Liver (tissue), 8 donors: ENCODE measurements at regions not wholly inside any gene's neighbourhood (a gene's known extent, or its start where the extent isn't known, plus 50 kb on each side); places are given as distances from the start of the nearest gene placed in this dataset.

Experiments
- DNase-seq: peaks from one replicate; pipeline ENCODE4 v3.0.0-alpha.2; 2017; ENCODE audit warnings: low spot score
- H3K27ac ChIP-seq, 2 donors: one replicate each; pipeline ENCODE4 v1.7.0; 2013; ENCODE audit warnings: inconsistent platforms in 2 of 2, low read length in 2 of 2, control low read depth in 1 of 2, low read depth in 1 of 2, mild to moderate bottlenecking in 1 of 2
- H3K27me3 ChIP-seq, 4 donors: one replicate each; pipeline versions ENCODE4 v1.6.1 to v1.7.0; 2013; ENCODE audit warnings: low read length in 3 of 4, inconsistent platforms in 1 of 4, mild to moderate bottlenecking in 1 of 4, moderate library complexity in 1 of 4; ENCODE audit not compliant: control insufficient read depth in 4 of 4, insufficient read depth in 4 of 4
- H3K36me3 ChIP-seq, 4 donors: one replicate each; pipeline versions ENCODE4 v1.6.1 to v1.7.0; 2013; ENCODE audit warnings: low read length in 3 of 4, mild to moderate bottlenecking in 3 of 4, low read depth in 1 of 4, moderate library complexity in 1 of 4; ENCODE audit not compliant: control insufficient read depth in 4 of 4, insufficient read depth in 3 of 4
- H3K4me1 ChIP-seq, 4 donors: one replicate each; pipeline versions ENCODE4 v1.6.1 to v1.7.0; 2013; ENCODE audit warnings: low read length in 3 of 4, mild to moderate bottlenecking in 3 of 4, moderate library complexity in 1 of 4; ENCODE audit not compliant: control insufficient read depth in 4 of 4, insufficient read depth in 4 of 4
- H3K4me3 ChIP-seq, 3 donors: one replicate each; pipeline versions ENCODE4 v1.6.1 to v1.7.0; 2013; ENCODE audit warnings: low read length in 3 of 3, control low read depth in 1 of 3, low read depth in 1 of 3, mild to moderate bottlenecking in 1 of 3
- H3K9ac ChIP-seq, 2 donors: one replicate each; pipeline ENCODE4 v1.7.0; 2013; ENCODE audit warnings: low read length in 2 of 2, mild to moderate bottlenecking in 2 of 2, moderate library complexity in 2 of 2, control low read depth in 1 of 2, low read depth in 1 of 2
- H3K9me3 ChIP-seq, 4 donors: one replicate each; pipeline versions ENCODE4 v1.6.1 to v1.7.0; 2013; ENCODE audit warnings: low read length in 3 of 4; ENCODE audit not compliant: control insufficient read depth in 4 of 4
- ATF3 ChIP-seq: IDR thresholded peaks from 2 replicates; pipeline ENCODE4 v1.6.1; 2016; ENCODE audit warnings: antibody characterized with exemption
- CTCF ChIP-seq: fragments of 150-350 bp; IDR thresholded peaks from 2 replicates; pipeline ENCODE4 v1.5.1; 2017; ENCODE audit warnings: improper control_type of control experiment, low read depth, low read length; ENCODE audit not compliant: missing input control
- EGR1 ChIP-seq, 2 donors: IDR thresholded peaks; 2 replicates each; pipeline ENCODE4 v1.6.1; 2016 to 2018; ENCODE audit warnings: antibody characterized with exemption in 2 of 2, low read depth in 2 of 2
- FOXA1 ChIP-seq: IDR thresholded peaks from 2 replicates; pipeline ENCODE4 v1.6.1; 2016; ENCODE audit warnings: antibody characterized with exemption
- FOXA2 ChIP-seq: IDR thresholded peaks from 2 replicates; pipeline ENCODE4 v1.6.1; 2016; ENCODE audit warnings: antibody characterized with exemption
- GABPA ChIP-seq, 2 donors: IDR thresholded peaks in 1 of 2; conservative IDR thresholded peaks in 1 of 2; 2 replicates each; pipeline ENCODE4 v1.6.1; 2016; ENCODE audit warnings: antibody characterized with exemption in 2 of 2, mild to moderate bottlenecking in 1 of 2, moderate library complexity in 1 of 2
- HNF4A ChIP-seq, 2 donors: conservative IDR thresholded peaks; 2 replicates each; pipeline ENCODE4 v1.6.1; 2016; ENCODE audit warnings: antibody characterized with exemption in 2 of 2, mild to moderate bottlenecking in 2 of 2
- HNF4G ChIP-seq: IDR thresholded peaks from 2 replicates; pipeline ENCODE4 v1.6.1; 2016; ENCODE audit warnings: antibody characterized with exemption
- JUND ChIP-seq, 2 donors: IDR thresholded peaks; 2 replicates each; pipeline ENCODE4 v1.6.1; 2016; ENCODE audit warnings: antibody characterized with exemption in 2 of 2
- MAX ChIP-seq: IDR thresholded peaks from 2 replicates; pipeline ENCODE4 v1.6.1; 2016; ENCODE audit warnings: antibody characterized with exemption
- NR2F2 ChIP-seq: IDR thresholded peaks from 2 replicates; pipeline ENCODE4 v1.6.1; 2016; ENCODE audit warnings: antibody characterized with exemption
- RAD21 ChIP-seq, 2 donors: IDR thresholded peaks; 2 replicates each; pipeline ENCODE4 v1.6.1; 2016; ENCODE audit warnings: antibody characterized with exemption in 2 of 2, mild to moderate bottlenecking in 2 of 2
- REST ChIP-seq: IDR thresholded peaks from 2 replicates; pipeline ENCODE4 v1.6.1; 2016; ENCODE audit warnings: antibody characterized with exemption, mild to moderate bottlenecking
- RXRA ChIP-seq, 2 donors: IDR thresholded peaks; 2 replicates each; pipeline ENCODE4 v1.6.1; 2017 to 2018; ENCODE audit warnings: antibody characterized with exemption in 2 of 2, mild to moderate bottlenecking in 1 of 2
- SP1 ChIP-seq: IDR thresholded peaks from 2 replicates; pipeline ENCODE4 v1.6.1; 2018; ENCODE audit warnings: antibody characterized with exemption, mild to moderate bottlenecking
- TAF1 ChIP-seq: conservative IDR thresholded peaks from 2 replicates; pipeline ENCODE4 v1.6.1; 2016; ENCODE audit warnings: antibody characterized with exemption, mild to moderate bottlenecking
- YY1 ChIP-seq: IDR thresholded peaks from 2 replicates; pipeline ENCODE4 v1.6.1; 2016; ENCODE audit warnings: antibody characterized with exemption, mild to moderate bottlenecking
- ZBTB33 ChIP-seq: IDR thresholded peaks from 2 replicates; pipeline ENCODE4 v1.6.1; 2016; ENCODE audit warnings: antibody characterized with exemption
- WGBS: extraction: QIAGEN DNeasy Blood & Tissue Kit; methylation state at CpG from one replicate; pipeline ENCODE4 v1.1.7; 2013; 5-methylcytosine and 5-hydroxymethylcytosine counted together
- donor health status: healthy.
- donor health status: healthy.
- donor health status: healthy.
- donor health status: healthy.
- donor health status: healthy.

GRCh38 chr4:89469516-89469915 is 161.9 kb upstream of the GPRIN3 start:
- TF ChIP-seq REST (no peak), ATF3 (no peak), MAX (no peak), JUND (IDR thresholded peaks at IDR 0.05) (no peak), NR2F2 (no peak), EGR1 (IDR thresholded peaks at IDR 0.05; ENCODE audit: low read depth in 2 of 2) (no peak), FOXA2 (no peak), CTCF (no peak), SP1 (no peak), YY1 (no peak), TAF1 (no peak), HNF4G (no peak), RXRA (IDR thresholded peaks at IDR 0.05) (no peak), ZBTB33 (no peak), GABPA (IDR thresholded peaks at IDR 0.05 in 1 of 2, conservative IDR thresholded peaks at IDR 0.05 in 1 of 2) (no peak), FOXA1 (no peak), HNF4A (conservative IDR thresholded peaks at IDR 0.05) (no peak), RAD21 (IDR thresholded peaks at IDR 0.05) (no peak)
- no peak overlapping the region for H3K4me3 ChIP-seq
- no peak overlapping the region for H3K9ac ChIP-seq
- H3K27me3 ChIP-seq: no peaks in the 10 kb centered on the region
- H3K4me1 ChIP-seq: no peaks in the 10 kb centered on the region
- H3K9me3 ChIP-seq: no peaks in the 10 kb centered on the region
- H3K27ac ChIP-seq: no peak overlapping the region
- H3K36me3 ChIP-seq: no peaks in the 10 kb centered on the region
- DNase-seq: no peak

GRCh38 chr4:89468602-89469001 is 161.0 kb upstream of the GPRIN3 start:
- H3K27ac ChIP-seq: no peak overlapping the region
- no peaks in the 10 kb centered on the region for H3K4me1 ChIP-seq
- H3K4me3 ChIP-seq: no peak overlapping the region
- no peaks in the 10 kb centered on the region for H3K36me3 ChIP-seq
- DNase-seq: no peak
- H3K9me3 ChIP-seq: no peaks in the 10 kb centered on the region
- no peaks in the 10 kb centered on the region for H3K27me3 ChIP-seq
- 64% methylated on average over 2 of the region's 2 CpGs for WGBS
- H3K9ac ChIP-seq: no peak overlapping the region
- TF ChIP-seq NR2F2: no peak
- TF ChIP-seq RXRA (IDR thresholded peaks at IDR 0.05): no peak
- no peak for TF ChIP-seq HNF4A (conservative IDR thresholded peaks at IDR 0.05)
- TF ChIP-seq ATF3: no peak
- no peak for TF ChIP-seq GABPA (IDR thresholded peaks at IDR 0.05 in 1 of 2, conservative IDR thresholded peaks at IDR 0.05 in 1 of 2)
- TF ChIP-seq MAX: no peak
- no peak for TF ChIP-seq RAD21 (IDR thresholded peaks at IDR 0.05)
- no peak for TF ChIP-seq YY1
- no peak for TF ChIP-seq TAF1
- TF ChIP-seq HNF4G: no peak
- TF ChIP-seq REST: no peak
